GM13977 (cell line): ENCODE measurements at regions not wholly inside any gene's neighbourhood (a gene's known extent, or its start where the extent isn't known, plus 50 kb on each side); places are given as distances from the start of the nearest gene placed in this dataset.

ENCODE experiments used
- DNase-seq: peaks from one replicate; pipeline ENCODE4 v3.0.0; 2012; ENCODE audit warnings: low spot score
- in situ Hi-C: fragments of 300-500 bp; cut with MboI; formaldehyde crosslinking; loops from one replicate; pipeline ENCODE4 v1.12.0; 2022; ENCODE audit warnings: low sequenced_read_pairs, low pct_unique_long_range_greater_than_20kb, mixed read lengths, inconsistent platforms; ENCODE audit not compliant: unreplicated experiment
- TF ChIP-seq, protein P1 (sequence below): IDR thresholded peaks from 2 replicates; pipeline ENCODE4 v1.5.1; 2012; ENCODE audit warnings: mild to moderate bottlenecking, control low read depth; ENCODE audit not compliant: insufficient read depth; ENCODE audit errors: extremely low read depth, missing control alignments

DNA sequence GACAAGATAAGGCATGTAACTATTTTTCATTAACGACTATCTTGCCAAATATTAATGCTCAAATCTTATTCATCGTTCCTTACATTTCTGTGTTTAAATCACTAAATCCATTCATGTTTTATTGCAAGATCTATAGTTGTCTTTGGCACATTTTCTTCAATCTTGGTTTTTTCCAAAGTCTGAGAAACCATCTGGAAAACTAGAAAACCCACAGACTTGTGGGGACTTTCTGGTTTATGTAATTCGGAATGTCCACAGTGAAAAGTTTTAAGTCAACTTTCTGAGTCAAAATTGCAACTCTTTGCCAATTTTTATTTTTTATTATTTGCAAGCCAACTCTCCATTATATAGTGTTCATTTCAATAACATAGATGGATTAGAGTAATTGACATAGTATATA lies 520.8 kb upstream of the ADAMTS5 start:
- in situ Hi-C loops = no loop called here
- no peak for DNase-seq
- TF ChIP-seq, protein P1, sequence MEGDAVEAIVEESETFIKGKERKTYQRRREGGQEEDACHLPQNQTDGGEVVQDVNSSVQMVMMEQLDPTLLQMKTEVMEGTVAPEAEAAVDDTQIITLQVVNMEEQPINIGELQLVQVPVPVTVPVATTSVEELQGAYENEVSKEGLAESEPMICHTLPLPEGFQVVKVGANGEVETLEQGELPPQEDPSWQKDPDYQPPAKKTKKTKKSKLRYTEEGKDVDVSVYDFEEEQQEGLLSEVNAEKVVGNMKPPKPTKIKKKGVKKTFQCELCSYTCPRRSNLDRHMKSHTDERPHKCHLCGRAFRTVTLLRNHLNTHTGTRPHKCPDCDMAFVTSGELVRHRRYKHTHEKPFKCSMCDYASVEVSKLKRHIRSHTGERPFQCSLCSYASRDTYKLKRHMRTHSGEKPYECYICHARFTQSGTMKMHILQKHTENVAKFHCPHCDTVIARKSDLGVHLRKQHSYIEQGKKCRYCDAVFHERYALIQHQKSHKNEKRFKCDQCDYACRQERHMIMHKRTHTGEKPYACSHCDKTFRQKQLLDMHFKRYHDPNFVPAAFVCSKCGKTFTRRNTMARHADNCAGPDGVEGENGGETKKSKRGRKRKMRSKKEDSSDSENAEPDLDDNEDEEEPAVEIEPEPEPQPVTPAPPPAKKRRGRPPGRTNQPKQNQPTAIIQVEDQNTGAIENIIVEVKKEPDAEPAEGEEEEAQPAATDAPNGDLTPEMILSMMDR = no peak

DNA sequence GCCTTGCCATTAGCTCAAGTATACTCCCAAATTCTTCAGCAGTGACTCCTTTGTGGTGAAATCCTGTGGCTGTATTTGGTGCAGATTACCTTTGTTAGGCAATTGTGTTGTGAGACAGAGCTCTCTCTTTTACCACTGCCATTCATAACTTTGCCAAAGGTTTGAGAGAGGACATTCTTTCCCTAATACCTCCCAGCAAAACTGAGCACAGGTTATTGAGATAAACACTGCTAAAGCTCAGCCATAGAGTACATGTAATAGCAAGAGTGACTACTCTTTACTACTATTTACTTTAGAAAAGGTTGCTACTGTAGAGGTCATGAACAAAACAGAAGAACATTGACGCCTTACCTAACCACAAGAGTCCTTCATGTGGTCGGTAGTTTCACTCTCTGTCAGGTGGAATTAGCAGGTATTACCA lies 514.0 kb upstream of the ADAMTS5 start:
- TF ChIP-seq, protein P1 = no peak
- no peak for DNase-seq
- in situ Hi-C loops = no loop called here

DNA sequence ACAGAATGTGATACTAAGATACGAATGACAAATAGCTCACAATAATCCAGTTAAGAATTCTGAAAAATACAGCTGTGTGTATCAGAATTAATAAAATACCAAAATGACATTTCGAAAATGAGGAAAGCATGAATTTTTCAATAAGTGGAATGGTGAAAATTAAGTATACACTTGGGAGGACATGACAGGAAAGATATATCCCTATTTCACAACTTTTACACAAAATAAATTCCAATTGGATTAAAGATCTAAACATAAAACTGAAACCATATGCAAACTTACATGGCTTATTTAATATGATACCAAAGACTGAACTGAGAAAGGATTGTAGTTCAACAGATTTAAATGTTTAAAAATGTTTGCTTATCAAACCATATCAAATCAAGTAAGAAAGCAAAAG lies 510.4 kb upstream of the ADAMTS5 start:
- TF ChIP-seq, protein P1 = no peak
- no peak for DNase-seq
- in situ Hi-C loops = no loop called here

DNA sequence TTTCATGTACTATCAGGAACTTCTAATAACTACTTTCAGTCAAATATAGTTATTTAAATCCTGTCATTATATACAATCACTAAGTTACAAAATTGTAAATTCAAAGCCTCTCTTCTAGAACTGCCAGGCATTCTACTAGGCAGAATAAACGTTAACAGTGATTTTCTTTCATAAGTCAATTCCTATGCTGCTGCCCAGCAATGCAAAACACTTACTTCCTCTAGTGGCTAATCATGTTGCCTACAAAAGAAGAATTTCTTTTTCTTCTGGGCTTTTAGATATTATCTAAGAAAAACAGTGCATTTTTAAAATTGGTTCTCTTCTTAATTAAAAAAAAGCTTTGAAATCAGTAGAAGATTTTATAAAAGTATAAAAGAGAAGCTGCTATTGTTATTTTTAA lies 509.8 kb upstream of the ADAMTS5 start:
- in situ Hi-C loops = no loop called here
- TF ChIP-seq, protein P1 = no peak
- no peak for DNase-seq

DNA sequence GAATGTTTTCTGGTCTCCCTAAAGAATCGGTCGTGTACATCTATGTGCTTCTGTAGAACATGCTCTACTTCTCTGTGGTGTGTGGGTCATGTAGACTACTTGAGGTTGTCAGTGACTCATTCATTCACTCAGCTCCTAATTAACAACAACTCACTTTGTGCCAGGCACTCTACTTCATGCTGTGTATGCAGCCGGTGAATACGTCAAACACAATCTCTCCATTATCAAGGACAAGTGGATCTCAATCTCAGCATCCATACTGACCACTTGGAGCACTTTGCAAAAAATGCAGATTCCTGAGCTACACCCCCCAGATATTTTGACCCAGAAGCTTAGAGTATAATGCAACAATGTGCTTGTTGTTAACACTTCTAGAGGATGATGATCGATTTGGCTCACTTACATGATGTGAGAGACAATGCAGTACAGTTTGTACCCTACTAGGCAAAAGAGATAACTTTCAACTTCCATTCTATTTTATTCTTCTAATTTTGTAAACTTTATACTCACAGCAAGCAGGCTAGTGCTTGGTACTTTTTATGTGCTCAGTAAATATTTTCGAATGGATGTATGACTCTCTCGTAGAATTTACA lies 508.6 kb upstream of the ADAMTS5 start:
- no peak for DNase-seq

DNA sequence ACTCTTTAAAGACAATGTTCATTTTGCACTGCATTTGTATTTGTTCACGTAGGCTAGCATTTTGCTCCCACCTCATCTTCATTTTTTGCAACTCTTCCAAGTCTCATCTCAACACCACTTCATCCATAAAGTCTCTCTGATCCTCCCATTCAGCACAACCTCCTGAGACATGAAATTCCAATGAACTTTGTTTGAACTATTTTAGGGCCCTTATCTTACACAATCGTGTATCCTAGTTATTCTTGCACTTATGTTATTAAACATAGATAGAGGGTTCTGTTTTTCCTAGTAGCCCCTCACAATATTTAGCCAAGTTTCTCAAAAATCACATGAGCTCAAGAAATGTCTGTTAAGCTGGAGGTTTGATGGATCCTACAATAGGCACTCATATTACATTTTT lies 500.5 kb upstream of the ADAMTS5 start:
- TF ChIP-seq, protein P1 = no peak
- in situ Hi-C loops = no loop called here
- no peak for DNase-seq

More for the DNA sequence above, 508.6 kb upstream of the ADAMTS5 start:
- in situ Hi-C loops = no loop called here
- TF ChIP-seq, protein P1 = no peak

DNA sequence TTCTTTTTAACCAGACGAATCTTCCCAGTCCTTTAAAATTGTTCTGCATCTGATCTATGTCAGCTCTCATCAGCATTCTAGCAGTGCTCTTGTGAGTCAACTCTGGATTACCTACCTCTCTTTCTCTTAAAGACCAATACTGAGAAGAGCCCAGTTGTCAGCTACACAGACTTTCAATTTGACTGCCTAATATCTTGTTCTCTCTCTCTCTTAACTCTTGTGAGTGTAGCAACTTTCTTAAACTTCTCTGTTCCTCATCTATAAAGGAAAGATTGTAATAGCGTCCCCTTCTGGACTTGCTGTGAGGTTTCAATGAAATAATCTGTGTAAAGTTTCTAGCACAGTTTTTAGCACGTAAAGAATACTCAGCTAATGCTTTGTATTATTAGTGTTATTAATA lies 499.3 kb upstream of the ADAMTS5 start:
- DNase-seq = no peak
- TF ChIP-seq, protein P1 = no peak
- in situ Hi-C loops = no loop called here
